Posterior cingulate gyrus (tissue), 11 donors: ENCODE measurements at regions not wholly inside any gene's neighbourhood (a gene's known extent, or its start where the extent isn't known, plus 50 kb on each side); places are given as distances from the start of the nearest gene placed in this dataset.

Source experiments
- DNase-seq, 10 donors: peaks; one replicate each; pipeline versions ENCODE4 v3.0.0 to v3.0.0-alpha.2; 2020 to 2021; ENCODE audit warnings: mixed read lengths in 3 of 10
- intact Hi-C: fragments of 100-400 bp; cut with DNase I; formaldehyde crosslinking; loops from one replicate; pipeline ENCODE4 v1.15.1; 2023

GRCh38 chr3:135779024-135779423, 186.5 kb upstream of the PPP2R3A start:
- no peak for DNase-seq
- intact Hi-C loops, result no loop called here

GRCh38 chr3:135779590-135780235, 185.8 kb upstream of the PPP2R3A start:
- intact Hi-C loops, result no loop called here
- peak in 7 of 10 donors; percentile 23 to 92 (median 49) for DNase-seq

DNA sequence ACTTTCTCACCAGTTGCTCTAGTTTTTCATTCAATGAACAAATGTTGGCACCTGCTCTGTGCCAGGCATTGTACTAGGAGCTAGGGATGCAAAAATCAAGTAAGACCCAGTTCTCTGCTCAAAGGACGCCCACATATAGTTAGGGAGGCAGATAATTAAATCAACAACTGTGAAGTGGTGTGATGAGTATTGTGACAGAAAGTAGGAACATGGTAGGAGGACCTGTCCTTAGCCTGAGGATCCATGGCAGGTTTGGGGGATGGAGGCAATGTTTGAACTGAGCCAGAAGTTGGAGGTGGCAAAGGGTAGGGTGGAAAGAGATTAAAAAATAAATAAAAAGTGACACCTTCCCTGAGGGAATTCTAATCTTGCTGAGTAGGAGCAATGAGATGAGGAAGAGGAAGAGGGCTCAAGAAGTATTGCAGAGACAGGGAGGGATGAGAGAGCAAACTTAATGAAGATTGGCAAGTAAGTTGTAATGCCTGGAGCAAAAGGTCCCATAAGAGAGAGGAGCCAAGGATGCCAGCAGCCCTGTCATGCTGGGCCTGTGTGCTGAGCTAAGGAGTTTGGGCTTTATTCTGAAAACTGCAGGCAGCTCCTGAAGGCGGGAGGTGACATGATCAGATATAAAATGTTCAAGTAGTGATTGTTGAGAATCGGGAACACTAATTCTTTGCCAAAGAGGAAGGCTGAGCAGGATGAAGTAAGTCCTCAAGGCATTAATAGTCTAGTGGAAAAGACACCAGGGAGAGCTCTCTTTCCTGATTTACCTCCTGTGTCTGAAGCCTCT, 184.3 kb upstream of the PPP2R3A start:
- DNase-seq, result no peak
- intact Hi-C loops, result no loop called here

- intact Hi-C loops, result no loop called here
- DNase-seq, result no peak
Measured at GRCh38 chr3:135784557-135784956, 181.0 kb upstream of the PPP2R3A start.

GRCh38 chr3:135788146-135788545, 177.4 kb upstream of the PPP2R3A start:
- no peak for DNase-seq
- intact Hi-C loops, result no loop called here

- intact Hi-C loops, result no loop called here
- DNase-seq, result no peak
Measured at GRCh38 chr3:135788978-135789377, 176.6 kb upstream of the PPP2R3A start.

GRCh38 chr3:135792174-135792573, 173.4 kb upstream of the PPP2R3A start:
- peak in 1 of 10 donors; percentile 32 for DNase-seq
- intact Hi-C loops, result no loop called here

DNA sequence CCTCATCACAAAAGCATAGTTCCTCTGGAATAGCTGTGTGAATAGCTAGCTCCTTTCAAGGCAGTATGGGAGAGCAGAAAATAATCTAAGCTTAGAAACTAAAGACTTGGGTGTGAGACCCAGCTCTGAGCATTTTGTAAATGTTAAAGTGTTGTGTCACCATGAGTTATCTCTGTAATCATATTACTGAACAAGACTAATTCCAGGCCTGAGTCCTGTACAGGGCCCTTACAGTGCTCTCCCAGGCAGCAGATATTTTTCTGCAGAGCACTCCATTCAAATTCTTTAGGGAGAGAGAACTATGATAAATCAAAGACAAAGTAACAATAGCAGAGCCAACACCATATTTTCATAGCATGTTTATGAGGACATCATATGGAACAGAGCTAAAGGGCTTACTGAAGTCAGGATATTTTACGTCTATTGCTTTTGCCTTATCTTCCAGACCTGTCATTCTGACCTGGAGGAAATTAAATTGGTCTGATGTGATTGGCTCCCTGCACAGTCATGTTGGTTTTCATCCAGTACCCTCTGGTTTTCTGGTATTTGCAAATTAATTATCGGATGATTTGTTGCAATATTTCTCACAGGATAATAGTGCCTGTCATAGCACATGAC, 172.6 kb upstream of the PPP2R3A start:
- no peak for DNase-seq
- intact Hi-C loops, result no loop called here

DNA sequence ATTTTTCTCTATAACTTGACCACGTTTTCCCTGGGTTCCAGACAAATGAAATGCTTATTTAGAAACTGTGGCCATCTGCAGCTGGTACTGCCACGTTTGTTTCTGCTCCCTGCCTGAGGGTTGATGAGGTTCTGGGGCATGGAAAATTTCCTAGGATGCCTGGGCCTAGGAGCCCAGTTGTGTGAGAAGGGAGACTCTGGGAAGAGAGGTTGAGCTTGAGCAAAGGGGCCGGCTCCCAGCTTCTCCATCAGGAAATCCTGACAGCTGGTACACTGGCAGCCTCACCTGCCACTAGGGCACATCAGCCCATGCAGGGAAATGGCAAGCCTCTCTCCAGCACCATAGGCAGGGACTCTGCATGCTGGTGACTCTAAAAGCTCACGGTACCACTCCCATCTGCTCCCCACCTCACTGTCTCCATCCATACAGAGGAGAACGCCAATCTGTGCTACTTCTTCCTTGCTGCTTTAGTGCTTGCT, 165.4 kb upstream of the PPP2R3A start:
- DNase-seq, result peak in 2 of 10 donors; percentile 16 to 81
- intact Hi-C loops, result no loop called here

DNA sequence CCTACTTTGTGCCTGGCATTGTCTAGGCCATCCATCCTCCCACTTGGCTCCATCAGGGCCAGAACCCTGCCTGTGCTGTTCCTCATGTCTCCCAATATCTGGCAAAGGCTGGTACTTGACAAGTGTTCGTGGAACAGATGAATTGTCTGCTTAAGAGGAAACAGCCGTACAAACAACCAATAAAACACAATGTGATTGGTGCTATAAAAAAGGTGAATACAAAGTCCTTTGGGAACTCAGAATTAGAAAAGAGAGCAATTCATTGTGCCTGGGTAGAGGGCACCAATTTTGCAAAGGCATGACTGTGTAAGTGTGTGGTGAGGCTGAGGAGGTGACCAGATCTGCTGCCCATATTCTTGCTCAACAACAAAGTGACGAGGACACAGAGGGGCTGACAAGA, 164.5 kb upstream of the PPP2R3A start:
- no peak for DNase-seq
- intact Hi-C loops, result no loop called here

GRCh38 chr3:135802171-135802570, 163.4 kb upstream of the PPP2R3A start:
- intact Hi-C loops, result no loop called here
- DNase-seq, result no peak

DNA sequence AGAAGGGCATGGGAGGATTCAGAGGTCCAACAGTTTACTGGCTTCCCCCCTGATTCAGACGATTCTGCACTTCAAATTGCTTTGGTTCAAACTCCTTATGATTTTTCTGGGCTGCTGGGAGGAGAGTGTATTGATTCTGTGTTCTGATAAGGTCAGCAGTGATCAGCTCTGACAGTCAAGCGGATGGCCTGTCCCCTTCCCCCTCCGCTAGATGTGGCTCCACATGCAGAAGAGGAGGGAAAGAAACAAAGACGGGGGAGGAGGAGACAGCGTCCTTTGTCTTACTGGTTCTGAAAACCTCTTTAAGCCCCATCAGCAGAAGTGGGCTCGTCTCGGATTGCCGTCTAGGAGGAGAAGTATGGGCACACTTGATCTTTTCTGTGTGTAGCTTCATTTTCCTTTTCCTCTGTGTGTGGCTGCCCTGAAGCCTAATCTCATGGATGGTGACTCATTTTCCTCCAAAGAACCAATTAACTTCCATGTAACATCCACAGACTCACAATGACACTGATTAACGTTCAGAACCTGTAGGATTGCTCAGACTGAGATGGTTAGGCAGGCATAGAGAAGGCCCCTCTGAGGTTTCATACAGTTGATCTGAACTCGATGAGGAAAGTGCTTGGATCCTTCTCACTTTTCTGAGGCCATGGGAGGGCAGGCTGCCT, 162.4 kb upstream of the PPP2R3A start:
- no peak for DNase-seq
- intact Hi-C loops, result no loop called here

GRCh38 chr3:135805752-135806151, 159.8 kb upstream of the PPP2R3A start:
- DNase-seq, result peak in 1 of 10 donors; percentile 61
- intact Hi-C loops, result no loop called here

GRCh38 chr3:135806317-135806716, 159.2 kb upstream of the PPP2R3A start:
- DNase-seq, result peak in 7 of 10 donors; percentile 44 to 91 (median 67)

GRCh38 chr3:135807879-135808278, 157.6 kb upstream of the PPP2R3A start:
- intact Hi-C loops, result no loop called here
- DNase-seq, result peak in 1 of 10 donors; percentile 42

More at GRCh38 chr3:135806317-135806716, 159.2 kb upstream of the PPP2R3A start:
- intact Hi-C loops, result no loop called here

DNA sequence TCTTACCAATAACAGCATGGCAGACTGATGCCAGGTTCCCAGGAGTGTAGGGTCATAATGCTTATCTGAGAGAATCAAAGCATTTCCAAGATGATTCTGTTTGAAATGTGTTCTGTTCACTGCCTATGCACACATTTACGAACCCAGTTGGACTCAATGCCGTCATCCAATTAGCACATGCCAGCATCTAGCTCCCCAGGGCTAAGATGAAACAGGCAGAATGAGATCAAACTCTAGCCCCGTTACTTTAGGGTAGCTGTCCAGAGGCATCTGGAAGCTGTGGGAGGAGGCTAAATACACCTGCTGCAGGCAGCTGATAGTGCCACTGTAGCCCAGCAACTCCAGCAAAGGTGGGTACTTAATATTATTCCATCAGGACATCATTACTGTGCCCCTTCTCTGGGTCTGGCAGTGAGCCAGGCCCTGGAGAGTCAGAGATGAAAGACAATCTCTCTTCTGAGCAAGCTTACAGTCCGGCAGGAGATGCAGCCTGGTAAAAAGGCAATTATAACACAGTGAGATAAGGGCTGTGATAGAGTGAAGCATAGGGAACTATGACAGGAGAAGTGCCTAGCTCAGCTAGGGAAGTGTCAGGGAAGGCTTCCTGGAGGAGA, 156.4 kb upstream of the PPP2R3A start:
- DNase-seq, result peak in 1 of 10 donors; percentile 57
- intact Hi-C loops, result no loop called here

DNA sequence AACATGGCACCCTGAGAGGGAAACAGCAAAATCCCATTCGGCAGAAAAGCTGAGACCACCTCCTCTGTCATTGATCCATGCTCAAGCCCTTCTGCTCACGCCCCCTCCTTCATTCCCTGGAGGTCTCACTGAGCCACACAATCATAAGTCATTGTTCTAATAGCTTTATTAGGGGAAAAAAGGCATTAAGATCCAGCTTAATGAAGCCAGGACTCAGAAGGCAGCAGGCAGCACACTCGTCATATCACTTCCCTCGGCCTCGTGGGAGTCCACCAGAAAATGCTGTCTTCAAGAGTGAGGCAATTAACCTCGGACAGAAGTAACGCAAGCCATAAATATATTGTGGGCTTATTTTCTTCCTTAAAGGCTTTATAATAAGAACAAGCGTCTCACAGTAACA, 153.9 kb upstream of the PPP2R3A start:
- peak in 1 of 10 donors; percentile 41 for DNase-seq
- intact Hi-C loops, result no loop called here

- intact Hi-C loops, result no loop called here
- no peak for DNase-seq
Measured at GRCh38 chr3:135812057-135812456, 153.5 kb upstream of the PPP2R3A start.

- DNase-seq, result no peak
- intact Hi-C loops, result no loop called here
Measured at GRCh38 chr3:135834465-135834864, 131.1 kb upstream of the PPP2R3A start.

DNA sequence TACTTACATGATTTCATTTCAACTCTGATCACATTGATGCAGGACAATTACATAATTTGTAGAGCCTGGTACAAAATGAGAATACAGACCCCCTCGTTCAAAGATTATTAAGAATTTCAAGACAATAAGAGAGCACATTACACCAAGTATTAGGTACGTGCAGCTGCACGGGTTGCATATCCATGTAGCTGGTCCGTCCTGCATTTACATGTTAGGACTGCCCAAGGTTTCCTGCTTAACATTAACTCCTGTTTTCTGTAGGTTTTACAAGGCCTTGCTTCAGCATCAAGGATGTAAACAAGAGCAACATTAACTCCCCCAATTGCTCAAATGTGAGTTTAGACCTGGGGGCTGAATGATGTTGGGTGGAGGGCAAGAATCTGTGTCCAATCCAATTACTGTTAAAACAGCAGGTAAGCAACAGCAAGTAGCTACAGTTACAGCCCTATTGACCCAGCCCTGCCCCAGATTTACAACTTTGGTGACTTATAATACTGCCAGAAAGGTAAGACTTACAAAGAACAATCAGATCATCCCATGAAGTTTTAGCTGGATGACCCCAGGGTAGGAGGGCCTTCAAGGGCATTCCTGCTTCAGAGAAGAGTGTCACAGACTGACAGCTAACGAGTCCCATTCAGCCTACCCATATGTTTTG, 127.4 kb upstream of the PPP2R3A start:
- intact Hi-C loops, result no loop called here
- no peak for DNase-seq
